Neural cell (in vitro differentiated cells): ENCODE measurements at regions not wholly inside any gene's neighbourhood (a gene's known extent, or its start where the extent isn't known, plus 50 kb on each side); places are given as distances from the start of the nearest gene placed in this dataset.

Source experiments
- H2AFZ ChIP-seq: fragments of 200-600, 300-800 bp; sonication (generic), shearing (Covaris generic); 2 replicates; pipeline ENCODE4 v1.6.0; 2014; ENCODE audit warnings: low read depth, mild to moderate bottlenecking, antibody characterized with exemption, low read length, moderate library complexity
- H3F3A ChIP-seq: fragments of 200-600 bp; shearing (Covaris generic); 2 replicates; pipeline ENCODE4 v1.6.1; 2016; ENCODE audit warnings: mild to moderate bottlenecking, moderate library complexity, mixed read lengths, antibody characterized with exemption, low read length; ENCODE audit not compliant: insufficient read depth, poor library complexity, severe bottlenecking
- H3K27ac ChIP-seq: fragments of 200-600, 300-800 bp; sonication (generic), shearing (Covaris generic); 2 replicates; pipeline ENCODE4 v1.5.1; 2014; ENCODE audit warnings: mild to moderate bottlenecking, low read length, moderate library complexity
- H3K27me3 ChIP-seq: fragments of 300-800, 200-600 bp; sonication (generic), shearing (Covaris generic); 2 replicates; pipeline ENCODE4 v1.6.0; 2014; ENCODE audit warnings: mild to moderate bottlenecking, low read depth, low read length, moderate library complexity; ENCODE audit not compliant: insufficient read depth
- H3K36me3 ChIP-seq: fragments of 300-800, 200-600 bp; sonication (generic), shearing (Covaris generic); 2 replicates; pipeline ENCODE4 v1.5.1; 2014; ENCODE audit warnings: mild to moderate bottlenecking, antibody characterized with exemption, low read length, moderate library complexity; ENCODE audit not compliant: insufficient read depth
- H3K4me2 ChIP-seq: fragments of 300-800, 200-600 bp; sonication (generic), shearing (Covaris generic); 2 replicates; pipeline ENCODE4 v1.6.0; 2014; ENCODE audit warnings: mild to moderate bottlenecking, low read length
- H3K4me3 ChIP-seq: fragments of 300-800, 200-600 bp; sonication (generic), shearing (Covaris generic); 2 replicates; pipeline ENCODE4 v1.5.1; 2014; ENCODE audit warnings: mild to moderate bottlenecking, low read length, moderate library complexity
- H3K79me2 ChIP-seq: fragments of 200-600 bp; shearing (Covaris generic); replicated peaks from 2 replicates; pipeline ENCODE4 v1.6.0; 2014; ENCODE audit warnings: mild to moderate bottlenecking, low read length, moderate library complexity; ENCODE audit not compliant: insufficient read depth
- H3K9ac ChIP-seq: fragments of 300-800, 200-600 bp; sonication (generic), shearing (Covaris generic); 2 replicates; pipeline ENCODE4 v1.6.1; 2016; ENCODE audit warnings: mild to moderate bottlenecking, low read length, mixed read lengths
- H3K9me2 ChIP-seq: fragments of 200-600 bp; shearing (Covaris generic); 2 replicates; pipeline ENCODE4 v1.6.1; 2016; ENCODE audit warnings: mild to moderate bottlenecking, low read length, mixed read lengths; ENCODE audit not compliant: insufficient read depth
- H3K9me3 ChIP-seq: fragments of 200-600, 300-800 bp; sonication (generic), shearing (Covaris generic); 2 replicates; pipeline ENCODE4 v1.6.1; 2016; ENCODE audit warnings: mild to moderate bottlenecking, mixed run types, low read length, moderate library complexity, mixed read lengths
- H4K20me1 ChIP-seq: fragments of 200-600 bp; shearing (Covaris generic); 2 replicates; pipeline ENCODE4 v1.6.1; 2016; ENCODE audit warnings: mild to moderate bottlenecking, mixed run types; ENCODE audit not compliant: insufficient read depth
- CTCF ChIP-seq: fragments of 450-650 bp; IDR thresholded peaks from 2 replicates; pipeline ENCODE4 v1.5.1; 2014; ENCODE audit warnings: antibody characterized with exemption, mild to moderate bottlenecking, moderate library complexity; ENCODE audit not compliant: poor library complexity, severe bottlenecking
- EP300 ChIP-seq: fragments of 450-650 bp; conservative IDR thresholded peaks from 2 replicates; pipeline ENCODE4 v1.6.1; 2014; ENCODE audit warnings: antibody characterized with exemption, mild to moderate bottlenecking, moderate library complexity; ENCODE audit not compliant: poor library complexity, severe bottlenecking
- EZH2 ChIP-seq: fragments of 200-600, 300-800 bp; shearing (Covaris generic), sonication (generic); IDR thresholded peaks from 2 replicates; pipeline ENCODE4 v1.6.1; 2014; ENCODE audit warnings: antibody characterized with exemption, low read length, borderline replicate concordance, mild to moderate bottlenecking; ENCODE audit not compliant: insufficient read depth, poor library complexity, severe bottlenecking
- MXI1 ChIP-seq: fragments of 450-650 bp; conservative IDR thresholded peaks from 2 replicates; pipeline ENCODE4 v1.6.1; 2014; ENCODE audit warnings: antibody characterized with exemption, mild to moderate bottlenecking; ENCODE audit not compliant: poor library complexity, severe bottlenecking
- POLR2AphosphoS5 ChIP-seq: IDR thresholded peaks from 2 replicates; pipeline ENCODE4 v1.6.1; 2012
- RAD21 ChIP-seq: fragments of 450-650 bp; conservative IDR thresholded peaks from 2 replicates; pipeline ENCODE4 v1.6.1; 2014; ENCODE audit warnings: antibody characterized with exemption, mild to moderate bottlenecking, moderate library complexity
- REST ChIP-seq: IDR thresholded peaks from 2 replicates; pipeline ENCODE4 v1.6.1; 2012; ENCODE audit warnings: borderline replicate concordance
- SMC3 ChIP-seq: fragments of 450-650 bp; conservative IDR thresholded peaks from 2 replicates; pipeline ENCODE4 v1.6.1; 2014; ENCODE audit warnings: antibody characterized with exemption, mild to moderate bottlenecking, moderate library complexity; ENCODE audit not compliant: poor library complexity
- TAF1 ChIP-seq: IDR thresholded peaks from 2 replicates; pipeline ENCODE4 v1.6.1; 2012; ENCODE audit warnings: low read depth

GRCh38 chr10:125409756-125410155 lies 249.4 kb upstream of the CTBP2 start:
- Histone ChIP-seq H2AFZ (no peak overlapping the region), H4K20me1 (no peaks in the 10 kb centered on the region), H3K4me2 (no peak overlapping the region), H3K4me3 (no peak overlapping the region), H3K9me3 (no peaks in the 10 kb centered on the region), H3K36me3 (no peaks in the 10 kb centered on the region), H3K9ac (no peak overlapping the region), H3F3A (no peaks in the 10 kb centered on the region), H3K27ac (no peak overlapping the region), H3K9me2 (no peaks in the 10 kb centered on the region), H3K79me2 (no peaks in the 10 kb centered on the region), H3K27me3 (no peaks in the 10 kb centered on the region)
- no peak for TF ChIP-seq POLR2AphosphoS5
- no peak for TF ChIP-seq REST
- TF ChIP-seq MXI1 = no peak
- no peak for TF ChIP-seq RAD21
- TF ChIP-seq TAF1 = no peak
- TF ChIP-seq EZH2 = no peak
- TF ChIP-seq SMC3 = no peak
- no peak for TF ChIP-seq EP300
- TF ChIP-seq CTCF = no peak

GRCh38 chr10:125407557-125407956 lies 247.2 kb upstream of the CTBP2 start:
- no peaks in the 10 kb centered on the region for H3F3A ChIP-seq
- H3K27me3 ChIP-seq = no peaks in the 10 kb centered on the region
- H3K4me3 ChIP-seq = no peak overlapping the region
- no peak overlapping the region for H3K4me2 ChIP-seq
- no peaks in the 10 kb centered on the region for H3K9me2 ChIP-seq
- no peak overlapping the region for H3K9ac ChIP-seq
- no peaks in the 10 kb centered on the region for H4K20me1 ChIP-seq
- H3K79me2 ChIP-seq = no peaks in the 10 kb centered on the region
- H2AFZ ChIP-seq = no peak overlapping the region
- no peaks in the 10 kb centered on the region for H3K36me3 ChIP-seq
- H3K9me3 ChIP-seq = no peaks in the 10 kb centered on the region
- TF ChIP-seq TAF1 (no peak), RAD21 (no peak), EZH2 (no peak), EP300 (no peak), SMC3 (no peak), POLR2AphosphoS5 (no peak), CTCF (no peak), MXI1 (no peak), REST (no peak)
- no peak overlapping the region for H3K27ac ChIP-seq
